ENCODE measurements at regions not wholly inside any gene's neighbourhood (a gene's known extent, or its start where the extent isn't known, plus 50 kb on each side); places are given as distances from the start of the nearest gene placed in this dataset.
"Not testable (repeated sequence)": the region's sequence is repeated elsewhere in the genome, so short reads cannot be mapped to it uniquely, and the experiment has no call there.

- TF ChIP-seq POLR2A, CTCF, EP300 (IDR thresholded peaks at IDR 0.05): not testable (repeated sequence)
These were observed 149.7 kb upstream of the MXRA5 start for GRCh38 chrX:3495836-3496769.
